HG03565 (cell line): ENCODE measurements at regions not wholly inside any gene's neighbourhood (a gene's known extent, or its start where the extent isn't known, plus 50 kb on each side); places are given as distances from the start of the nearest gene placed in this dataset.
"Not testable (repeated sequence)": the region's sequence is repeated elsewhere in the genome, so short reads cannot be mapped to it uniquely, and the experiment has no call there.

Experiments
- ATAC-seq: cut with Tn5 transposase; IDR thresholded peaks from one replicate; pipeline ENCODE4 v1.9.1; 2021; ENCODE audit warnings: mild to moderate bottlenecking, moderate library complexity; ENCODE audit not compliant: unreplicated experiment

DNA sequence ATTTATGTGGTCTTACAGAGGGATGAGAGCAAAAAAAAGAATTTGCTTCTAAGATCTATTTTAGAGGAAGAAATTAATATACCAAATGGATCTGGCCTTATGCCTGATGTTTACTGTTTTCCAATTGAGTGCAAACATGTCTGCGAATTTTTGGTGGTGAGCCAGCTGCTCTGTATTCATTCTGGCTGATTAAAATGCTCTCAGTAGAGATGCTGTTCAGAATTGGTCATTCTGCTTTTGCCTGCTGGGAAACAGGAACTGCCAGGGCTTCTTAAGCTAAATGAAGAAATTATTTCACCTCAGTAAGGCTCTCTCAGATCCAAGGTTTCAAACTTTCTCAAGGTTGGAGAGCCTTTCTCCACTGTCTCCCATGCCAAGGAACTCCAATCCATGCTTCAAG lies 132.0 kb upstream of the SV2C start:
- ATAC-seq: no peak

- no peak for ATAC-seq
Observed at GRCh38 chr5:75948438-75948837, 134.7 kb upstream of the SV2C start.

- ATAC-seq: no peak
Observed at GRCh38 chr5:75940418-75940817, 142.8 kb upstream of the SV2C start.

DNA sequence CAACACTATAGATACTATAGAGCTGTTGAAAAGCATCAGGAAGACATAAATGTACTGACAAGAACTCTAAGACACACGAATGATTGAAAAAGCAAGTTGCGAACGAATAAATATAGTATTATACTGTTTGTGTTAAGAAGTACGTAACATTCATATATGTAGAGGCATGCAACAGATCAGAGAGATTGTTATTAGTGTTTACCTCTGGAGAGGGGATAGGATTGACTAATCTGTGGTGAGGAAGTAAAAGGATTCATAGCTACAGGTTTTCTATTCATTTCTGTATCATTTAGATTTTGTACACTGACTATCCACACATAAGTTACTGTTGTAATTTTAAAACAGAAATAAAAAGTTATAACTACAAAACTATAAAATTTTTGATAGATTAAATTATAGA lies 147.6 kb upstream of the SV2C start:
- no peak for ATAC-seq

GRCh38 chr5:75933489-75933888 lies 149.7 kb upstream of the SV2C start:
- no peak for ATAC-seq

- no peak for ATAC-seq
Observed at GRCh38 chr5:75931175-75931574, 152.0 kb upstream of the SV2C start.

DNA sequence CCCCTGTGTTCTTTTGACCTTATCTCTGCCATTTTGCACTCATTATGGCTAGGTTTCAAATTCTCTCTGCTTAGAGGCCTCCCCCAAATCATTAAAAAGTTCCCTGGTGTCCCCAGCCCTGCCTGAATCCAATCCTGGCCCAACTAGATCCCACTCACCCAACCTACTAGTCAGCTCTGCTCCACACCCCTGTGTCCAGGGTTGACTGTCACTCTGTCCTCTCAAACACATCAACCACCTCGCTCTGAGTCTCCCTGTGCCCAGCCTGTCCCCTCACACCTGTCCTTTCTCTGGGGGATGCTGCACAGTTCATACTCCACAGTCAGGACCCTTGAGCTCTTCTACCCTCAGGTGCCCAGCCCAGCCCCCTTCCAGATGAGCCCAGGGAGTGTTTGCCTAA lies 154.2 kb upstream of the SV2C start:
- ATAC-seq: no peak

GRCh38 chr5:75922480-75922879 lies 160.7 kb upstream of the SV2C start:
- ATAC-seq: no peak

- no peak for ATAC-seq
Observed at GRCh38 chr5:75921011-75921410, 162.2 kb upstream of the SV2C start.

- no peak for ATAC-seq
Observed at GRCh38 chr5:75916144-75916543, 167.0 kb upstream of the SV2C start.

GRCh38 chr5:75909223-75909622 lies 174.0 kb upstream of the SV2C start:
- no peak for ATAC-seq

- no peak for ATAC-seq
Observed at GRCh38 chr5:75907651-75908050, 175.5 kb upstream of the SV2C start.

DNA sequence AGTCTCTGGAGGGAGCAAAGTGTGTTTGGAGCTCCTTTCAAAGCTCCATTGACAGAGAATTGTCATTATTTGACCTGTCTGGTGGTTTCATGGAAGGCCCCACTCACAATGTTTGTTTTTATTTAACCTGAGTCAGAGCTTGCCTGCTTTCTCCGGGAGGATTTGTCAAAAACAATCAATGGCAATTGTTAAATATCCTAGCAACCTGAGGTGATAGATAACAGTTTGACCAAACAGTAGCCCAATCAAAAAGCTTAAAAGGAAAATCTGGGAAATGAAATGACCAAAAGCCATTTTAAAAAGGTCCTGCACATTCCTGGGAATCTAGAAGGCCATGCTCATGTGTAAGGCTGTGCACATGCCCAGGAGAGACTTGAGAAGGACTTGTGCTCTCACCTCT lies 177.2 kb upstream of the POC5 start:
- ATAC-seq: no peak

DNA sequence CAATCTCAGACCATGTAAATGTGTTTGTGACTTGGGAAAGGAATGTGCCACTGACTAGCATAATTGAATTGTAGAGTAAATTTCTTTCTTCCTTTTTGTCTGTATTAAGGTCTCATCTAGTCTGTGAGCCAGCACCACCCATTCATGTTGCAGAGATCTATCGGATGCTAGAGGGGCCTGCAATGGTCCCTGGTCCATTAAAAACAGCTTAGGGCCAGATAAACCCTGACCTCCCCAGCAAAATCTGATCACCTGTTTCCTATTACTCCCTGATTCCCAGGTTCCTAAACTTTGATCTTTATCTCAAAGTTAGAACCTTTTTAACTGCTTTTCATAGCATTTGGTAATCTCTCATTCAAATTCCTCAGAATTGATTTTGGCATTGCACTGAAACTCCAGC lies 174.5 kb upstream of the POC5 start:
- ATAC-seq: no peak

DNA sequence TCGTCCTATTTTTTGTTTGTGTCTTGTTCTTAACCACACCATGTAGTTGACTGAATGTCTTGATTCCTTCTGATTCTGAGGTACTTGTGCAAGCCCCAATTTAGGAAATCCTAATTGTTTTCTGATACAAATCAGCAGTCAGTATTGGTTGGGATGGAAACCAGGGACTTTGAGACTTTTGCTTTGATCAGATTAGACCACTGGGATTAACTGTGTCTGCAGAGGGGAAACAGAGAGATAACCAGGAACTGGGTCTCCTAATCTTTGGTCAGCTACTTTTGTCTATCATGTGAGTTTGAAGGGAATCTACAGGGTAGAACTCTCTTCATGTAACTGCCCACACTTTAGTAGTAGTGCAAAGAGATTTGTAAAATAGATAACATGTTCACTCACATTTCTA lies 173.8 kb upstream of the POC5 start:
- ATAC-seq: no peak

- no peak for ATAC-seq
Observed at GRCh38 chr5:75890546-75890945, 173.3 kb upstream of the POC5 start.

GRCh38 chr5:75886706-75887105 lies 169.5 kb upstream of the POC5 start:
- no peak for ATAC-seq

DNA sequence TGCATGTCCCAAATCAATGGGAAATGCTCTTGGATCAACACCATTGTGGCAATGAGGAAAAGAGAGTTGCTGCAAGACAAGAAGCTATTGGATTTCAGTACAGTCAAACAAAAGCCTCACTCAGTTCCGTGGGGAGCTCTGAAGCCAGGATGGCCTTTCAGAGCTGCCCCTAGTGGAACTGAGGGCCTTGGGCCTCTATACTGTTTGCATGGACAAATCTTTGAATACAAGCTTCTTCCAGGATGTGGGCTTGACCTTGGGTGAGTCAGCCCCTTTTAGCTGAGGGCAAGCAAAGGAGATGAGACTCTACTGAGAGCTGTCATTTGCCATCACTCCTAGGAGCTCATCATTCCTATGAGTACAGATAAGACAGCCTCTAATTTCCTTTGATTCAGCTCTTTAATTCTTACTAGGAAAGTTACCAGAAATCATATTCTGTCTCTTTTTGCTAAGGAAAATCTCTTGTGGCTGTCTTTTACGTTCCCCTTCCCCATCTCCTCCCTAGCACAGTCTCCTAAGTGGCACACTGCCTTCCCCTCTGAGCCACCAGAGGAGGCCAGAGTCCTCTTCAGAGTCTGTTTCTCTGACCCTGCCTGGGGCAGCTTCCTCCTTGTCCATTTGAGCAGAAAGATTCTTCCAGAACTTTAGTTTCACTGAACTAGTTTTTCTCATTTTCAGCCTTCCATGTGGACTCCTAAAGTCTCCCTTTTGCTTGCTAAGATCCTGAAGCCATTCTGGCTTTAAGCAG lies 168.8 kb upstream of the POC5 start:
- no peak for ATAC-seq

DNA sequence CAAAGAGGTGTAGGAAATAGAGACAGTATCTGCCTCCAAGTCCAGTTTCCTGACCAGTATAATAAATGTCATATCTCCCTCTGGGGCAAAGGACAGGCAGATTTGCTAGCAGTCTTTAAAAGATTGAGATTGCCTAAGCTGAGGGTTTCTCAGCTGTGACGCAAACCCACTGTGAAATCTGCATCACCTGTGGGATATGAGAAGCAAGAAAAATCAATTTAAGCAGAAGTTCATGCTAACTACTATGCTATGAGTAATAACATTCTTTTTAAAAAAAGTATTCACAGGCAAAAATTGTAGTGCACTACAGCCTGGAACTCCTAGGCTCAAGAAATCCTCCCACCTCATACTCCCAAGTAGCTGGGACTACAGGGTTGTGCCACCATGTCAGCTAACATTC lies 168.1 kb upstream of the POC5 start:
- ATAC-seq: no peak

- ATAC-seq: no peak
Observed at GRCh38 chr5:75869891-75870290, 152.7 kb upstream of the POC5 start.

- no peak for ATAC-seq
Observed at GRCh38 chr5:75862872-75863271, 145.6 kb upstream of the POC5 start.

DNA sequence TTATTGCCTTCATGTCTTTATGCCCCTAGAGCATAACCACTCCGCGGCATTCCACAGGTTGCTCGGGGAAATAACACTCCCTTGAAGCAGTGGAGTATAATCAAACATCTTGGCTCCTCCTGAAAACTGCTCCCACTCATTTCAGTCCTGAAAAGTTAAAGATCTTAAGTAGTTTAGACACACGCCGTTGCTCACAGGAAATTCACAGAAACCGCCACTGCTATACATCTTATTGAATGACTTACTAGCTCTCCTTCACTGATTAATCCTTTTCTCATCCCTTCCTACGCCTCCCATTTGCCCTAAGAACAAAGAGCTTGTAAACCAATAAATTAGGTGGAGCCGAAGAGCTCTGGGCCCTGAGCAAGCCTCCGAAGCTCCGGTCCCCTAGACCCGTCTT lies 142.4 kb upstream of the POC5 start:
- not testable (repeated sequence) for ATAC-seq

DNA sequence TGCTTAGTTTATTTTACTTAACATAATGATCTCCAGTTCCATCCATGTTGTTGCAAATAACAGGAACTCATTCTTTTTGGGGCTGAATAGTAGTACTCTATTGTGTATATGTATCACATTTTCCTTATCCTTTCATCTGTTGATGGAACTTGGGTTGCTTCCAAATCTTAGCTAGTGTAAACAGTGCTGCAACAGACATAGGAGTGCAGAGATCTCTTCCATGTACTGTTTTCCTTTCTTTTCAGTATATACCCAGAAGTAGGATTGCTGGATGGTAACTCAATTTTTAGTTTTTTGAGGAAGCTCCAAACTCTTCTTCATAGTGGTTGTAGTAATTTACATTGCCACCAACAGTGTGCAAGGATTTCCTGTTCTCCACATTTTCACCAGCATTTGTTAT lies 138.8 kb upstream of the POC5 start:
- no peak for ATAC-seq
